HEK293T (cell line): ENCODE measurements at regions not wholly inside any gene's neighbourhood (a gene's known extent, or its start where the extent isn't known, plus 50 kb on each side); places are given as distances from the start of the nearest gene placed in this dataset.

ENCODE experiments used
- CTBP1 ChIP-seq: fragments of 450-650 bp; IDR thresholded peaks from 2 replicates; pipeline ENCODE4 v1.6.1; 2016; ENCODE audit warnings: borderline replicate concordance
- FOXK2 ChIP-seq: fragments of 450-650 bp; IDR thresholded peaks from 2 replicates; pipeline ENCODE4 v1.6.1; 2016; ENCODE audit warnings: mild to moderate bottlenecking
- PKNOX1 ChIP-seq: fragments of 450-650 bp; IDR thresholded peaks from 2 replicates; pipeline ENCODE4 v1.6.1; 2016
- SP1 ChIP-seq: fragments of 450-650 bp; IDR thresholded peaks from 2 replicates; pipeline ENCODE4 v1.6.1; 2017
- SUZ12 ChIP-seq: fragments of 450-650 bp; IDR thresholded peaks from 2 replicates; pipeline ENCODE4 v1.6.1; 2016; ENCODE audit warnings: mild to moderate bottlenecking
- ZNF384 ChIP-seq: fragments of 450-650 bp; IDR thresholded peaks from 2 replicates; pipeline ENCODE4 v1.6.1; 2016

- no peak for TF ChIP-seq SUZ12
- no peak for TF ChIP-seq PKNOX1
- no peak for TF ChIP-seq CTBP1
- no peak for TF ChIP-seq SP1
- TF ChIP-seq ZNF384, result no peak
- TF ChIP-seq FOXK2, result no peak
Observed at GRCh38 chr18:73645160-73645715, 502.4 kb downstream of the FBXO15 start.
